ENCODE measurements at regions not wholly inside any gene's neighbourhood (a gene's known extent, or its start where the extent isn't known, plus 50 kb on each side); places are given as distances from the start of the nearest gene placed in this dataset.

GRCh38 chr22:46062971-46063631 is 86.1 kb upstream of the WNT7B start:
- H3K36me3 ChIP-seq: no peaks in the 10 kb centered on the region
- DNase-seq (peak; percentile 24), ATAC-seq (no peak)
- intact Hi-C loops (cut with DNase I): no loop called here
- H3K9me3 ChIP-seq: no peaks in the 10 kb centered on the region
- peaks cover 89% of the 10 kb centered on the region for H3K4me1 ChIP-seq
- H3K27me3 ChIP-seq (ENCODE audit: low read depth): no peaks in the 10 kb centered on the region
- TF ChIP-seq, protein P1, sequence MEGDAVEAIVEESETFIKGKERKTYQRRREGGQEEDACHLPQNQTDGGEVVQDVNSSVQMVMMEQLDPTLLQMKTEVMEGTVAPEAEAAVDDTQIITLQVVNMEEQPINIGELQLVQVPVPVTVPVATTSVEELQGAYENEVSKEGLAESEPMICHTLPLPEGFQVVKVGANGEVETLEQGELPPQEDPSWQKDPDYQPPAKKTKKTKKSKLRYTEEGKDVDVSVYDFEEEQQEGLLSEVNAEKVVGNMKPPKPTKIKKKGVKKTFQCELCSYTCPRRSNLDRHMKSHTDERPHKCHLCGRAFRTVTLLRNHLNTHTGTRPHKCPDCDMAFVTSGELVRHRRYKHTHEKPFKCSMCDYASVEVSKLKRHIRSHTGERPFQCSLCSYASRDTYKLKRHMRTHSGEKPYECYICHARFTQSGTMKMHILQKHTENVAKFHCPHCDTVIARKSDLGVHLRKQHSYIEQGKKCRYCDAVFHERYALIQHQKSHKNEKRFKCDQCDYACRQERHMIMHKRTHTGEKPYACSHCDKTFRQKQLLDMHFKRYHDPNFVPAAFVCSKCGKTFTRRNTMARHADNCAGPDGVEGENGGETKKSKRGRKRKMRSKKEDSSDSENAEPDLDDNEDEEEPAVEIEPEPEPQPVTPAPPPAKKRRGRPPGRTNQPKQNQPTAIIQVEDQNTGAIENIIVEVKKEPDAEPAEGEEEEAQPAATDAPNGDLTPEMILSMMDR (IDR thresholded peaks at IDR 0.05): no peak
- H3K4me3 ChIP-seq: no peak overlapping the region
- peak overlapping the region; percentile 97 for H3K27ac ChIP-seq

DNA sequence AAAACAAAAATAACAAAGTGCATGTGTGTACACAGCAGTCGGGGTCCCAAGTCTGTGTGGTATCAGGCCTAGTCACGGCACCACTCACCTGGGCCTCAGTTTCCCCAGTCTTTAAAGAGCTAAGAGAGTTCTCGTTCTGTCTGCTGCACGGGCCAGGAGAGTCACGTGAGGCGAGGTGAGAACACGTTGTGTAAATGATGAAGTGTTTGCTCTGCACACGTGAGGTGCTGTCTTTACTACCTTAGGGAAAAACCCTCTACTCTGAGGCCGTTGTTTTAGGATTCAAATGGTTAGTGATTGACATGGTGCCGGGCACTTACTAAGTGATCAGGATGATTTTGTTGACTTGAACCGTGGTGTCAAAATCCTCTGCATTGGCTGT is 86.5 kb upstream of the PPARA start:
- Histone ChIP-seq H3K4me3 (peak overlapping the region; percentile 22), H3K4me1 (peaks cover 89% of the 10 kb centered on the region), H3K36me3 (no peaks in the 10 kb centered on the region), H3K9me3 (no peaks in the 10 kb centered on the region), H3K27me3 (ENCODE audit: low read depth) (no peaks in the 10 kb centered on the region), H3K27ac (peak overlapping the region; percentile 97)
- ATAC-seq (peak; percentile 27 to 60), DNase-seq (no peak)
- intact Hi-C loops (cut with DNase I): no loop called here
- TF ChIP-seq, protein P1 (IDR thresholded peaks at IDR 0.05): no peak

DNA sequence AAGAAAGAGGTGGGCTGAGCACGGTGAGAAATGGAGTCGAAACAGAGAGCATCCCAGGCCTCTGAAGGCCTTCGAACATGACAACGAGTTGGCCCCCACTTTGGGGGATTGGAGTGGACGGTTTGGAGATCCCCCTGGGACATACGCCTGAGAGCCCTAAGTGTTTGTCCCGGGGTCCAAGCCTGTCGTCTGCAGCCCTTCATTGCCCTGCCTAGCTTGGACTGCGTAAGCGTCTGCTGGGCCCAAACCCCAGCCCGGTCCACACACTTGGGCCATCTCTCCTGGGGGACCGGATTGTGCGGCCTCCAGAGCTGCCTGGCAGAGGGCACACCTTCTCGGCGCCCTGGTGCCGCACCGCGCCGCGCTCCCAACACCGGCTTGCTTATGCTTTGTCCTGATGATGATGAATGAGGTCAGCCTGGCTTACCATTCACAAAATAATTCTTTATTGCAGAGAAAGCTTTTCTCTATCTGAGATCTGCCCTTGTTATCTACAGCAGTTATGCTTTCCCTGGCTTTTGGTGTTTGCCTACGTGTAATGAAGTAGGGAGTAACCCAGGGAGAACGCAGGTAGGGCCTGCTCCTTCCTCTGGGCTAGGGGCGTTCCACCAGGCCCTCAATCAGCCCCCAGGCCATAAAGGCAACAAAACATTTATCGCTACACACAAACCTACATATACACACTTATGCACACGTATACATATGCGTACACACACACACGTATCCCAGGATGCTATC is 85.9 kb upstream of the PPARA start:
- intact Hi-C loops (cut with DNase I): no loop called here

GRCh38 chr22:46064966-46065666 is 85.2 kb upstream of the PPARA start:
- intact Hi-C loops (cut with DNase I): no loop called here
- ATAC-seq (no peak), DNase-seq (no peak)

More for the DNA sequence above, 85.9 kb upstream of the PPARA start:
- Histone ChIP-seq H3K27ac (peak overlapping the region; percentile 97), H3K4me1 (peaks cover 89% of the 10 kb centered on the region), H3K27me3 (ENCODE audit: low read depth) (no peaks in the 10 kb centered on the region), H3K9me3 (no peaks in the 10 kb centered on the region), H3K4me3 (peak overlapping the region; percentile 22), H3K36me3 (no peaks in the 10 kb centered on the region)
- ATAC-seq (peak in 1 of 2 donors; percentile 15), DNase-seq (peak; percentile 39)
- TF ChIP-seq, protein P1 (IDR thresholded peaks at IDR 0.05): no peak

More at GRCh38 chr22:46064966-46065666, 85.2 kb upstream of the PPARA start:
- H3K27me3 ChIP-seq (ENCODE audit: low read depth): no peaks in the 10 kb centered on the region
- no peaks in the 10 kb centered on the region for H3K9me3 ChIP-seq
- peak overlapping the region; percentile 22 for H3K4me3 ChIP-seq
- peak overlapping the region; percentile 97 for H3K27ac ChIP-seq
- TF ChIP-seq, protein P1 (IDR thresholded peaks at IDR 0.05): no peak
- H3K36me3 ChIP-seq: no peaks in the 10 kb centered on the region
- peaks cover 86% of the 10 kb centered on the region for H3K4me1 ChIP-seq
